NCI-H187 (cell line): ENCODE measurements at regions not wholly inside any gene's neighbourhood (a gene's known extent, or its start where the extent isn't known, plus 50 kb on each side); places are given as distances from the start of the nearest gene placed in this dataset.
"Not testable (repeated sequence)": the region's sequence is repeated elsewhere in the genome, so short reads cannot be mapped to it uniquely, and the experiment has no call there.

ENCODE experiments used
- DNase-seq, 2 experiments: peaks; one replicate each; lab custom pipeline; 2025; lab: John Stamatoyannopoulos, UW

- no peak for DNase-seq
These were observed 277.9 kb upstream of the IRAK1BP1 start for GRCh38 chr6:78589436-78589835.

GRCh38 chr6:78593898-78594667 lies 273.3 kb upstream of the IRAK1BP1 start:
- DNase-seq = no peak

GRCh38 chr6:78594668-78595066 lies 272.7 kb upstream of the IRAK1BP1 start:
- DNase-seq = no peak

GRCh38 chr6:78597966-78598365 lies 269.4 kb upstream of the IRAK1BP1 start:
- no peak for DNase-seq

GRCh38 chr6:78598966-78599365 lies 268.4 kb upstream of the IRAK1BP1 start:
- no peak for DNase-seq

- no peak for DNase-seq
These were observed 267.8 kb upstream of the IRAK1BP1 start for GRCh38 chr6:78599526-78599925.

- no peak for DNase-seq
These were observed 261.4 kb upstream of the IRAK1BP1 start for GRCh38 chr6:78605909-78606446.

GRCh38 chr6:78607189-78607588 lies 260.2 kb upstream of the IRAK1BP1 start:
- DNase-seq = no peak

- DNase-seq = peak; percentile 43 to 55
These were observed 256.2 kb upstream of the IRAK1BP1 start for GRCh38 chr6:78611102-78611620.

GRCh38 chr6:78611886-78612480 lies 255.4 kb upstream of the IRAK1BP1 start:
- no peak for DNase-seq

GRCh38 chr6:78614961-78615360 lies 252.4 kb upstream of the IRAK1BP1 start:
- no peak for DNase-seq

GRCh38 chr6:78615430-78615904 lies 251.9 kb upstream of the IRAK1BP1 start:
- no peak for DNase-seq

GRCh38 chr6:78618970-78619369 lies 248.4 kb upstream of the IRAK1BP1 start:
- DNase-seq = no peak

GRCh38 chr6:78623554-78623953 lies 243.8 kb upstream of the IRAK1BP1 start:
- DNase-seq = no peak

- DNase-seq = no peak
These were observed 238.1 kb upstream of the IRAK1BP1 start for GRCh38 chr6:78629154-78629721.

GRCh38 chr6:78629836-78630235 lies 237.5 kb upstream of the IRAK1BP1 start:
- DNase-seq = no peak

GRCh38 chr6:78631976-78632375 lies 235.4 kb upstream of the IRAK1BP1 start:
- DNase-seq = no peak

GRCh38 chr6:78639111-78640110 lies 227.9 kb upstream of the IRAK1BP1 start:
- no peak for DNase-seq

GRCh38 chr6:78643976-78644375 lies 223.4 kb upstream of the IRAK1BP1 start:
- DNase-seq = not testable (repeated sequence)

- not testable (repeated sequence) for DNase-seq
These were observed 220.6 kb upstream of the IRAK1BP1 start for GRCh38 chr6:78646542-78647415.
